Psoas muscle (tissue), 7 donors: ENCODE measurements at regions not wholly inside any gene's neighbourhood (a gene's known extent, or its start where the extent isn't known, plus 50 kb on each side); places are given as distances from the start of the nearest gene placed in this dataset.

ENCODE experiments used
- ATAC-seq, 4 donors: fragments of 200-7000 bp; cut with Tn5 transposase; one replicate each; pipeline ENCODE4 v1.9.1; 2020; ENCODE audit warnings: moderate library complexity in 3 of 4, mild to moderate bottlenecking in 2 of 4
- DNase-seq, 2 donors: peaks; one replicate each; pipeline ENCODE4 v3.0.0-alpha.2; 2020
- H3K27ac ChIP-seq: fragments of 200-600 bp; one replicate; pipeline ENCODE4 v1.8.0; 2022
- H3K27me3 ChIP-seq, 3 donors: fragments of 200-600 bp in 1 of 3; one replicate each; pipeline versions ENCODE4 v1.6.1 to v1.8.0; 2013 to 2022; ENCODE audit warnings: low read length in 2 of 3, mild to moderate bottlenecking in 2 of 3, moderate library complexity in 1 of 3; ENCODE audit not compliant: insufficient read depth in 3 of 3
- H3K36me3 ChIP-seq, 2 donors: fragments of 200-600 bp in 1 of 2; one replicate each; pipeline versions ENCODE4 v1.6.1 to v1.8.0; 2013 to 2022; ENCODE audit warnings: low read depth in 1 of 2, mild to moderate bottlenecking in 1 of 2, moderate library complexity in 1 of 2; ENCODE audit not compliant: insufficient read depth in 1 of 2
- H3K4me1 ChIP-seq: fragments of 200-600 bp; one replicate; pipeline ENCODE4 v1.8.0; 2022
- H3K4me3 ChIP-seq: fragments of 200-600 bp; one replicate; pipeline ENCODE4 v1.8.0; 2022; ENCODE audit warnings: mild to moderate bottlenecking
- H3K9me3 ChIP-seq: fragments of 200-600 bp; one replicate; pipeline ENCODE4 v1.8.0; 2022
- WGBS, 3 donors: extraction: QIAGEN DNeasy Blood & Tissue Kit; methylation state at CpG; one replicate each; pipeline versions ENCODE4 v1.1.6 to v1.1.7; 2013; 5-methylcytosine and 5-hydroxymethylcytosine counted together
- intact Hi-C, 2 donors: fragments of 100-400 bp; cut with DNase I; formaldehyde crosslinking; loops; one replicate each; pipeline versions ENCODE4 v1.11.0 to v1.14.2; 2022
- TF ChIP-seq, protein P1 (sequence below): fragments of 200-600 bp; IDR thresholded peaks from one replicate; pipeline ENCODE4 v1.8.0; 2022; ENCODE audit warnings: antibody characterized with exemption
- donor health status: healthy with polysubstance abuse.
- donor health status: DM: no; HTN: no; CAD: no; lungs with moderate emphysema.
- donor health status: Bipolar disorder and iron deficiency.
- donor health status: healthy.
- donor health status: DM: yes; HTN: yes; CAD: no.
- donor health status: DM: no; HTN: no; CAD: no.
- donor health status: DM: yes; HTN: yes; CAD: no.

GRCh38 chrX:136954930-136955329, 74.4 kb upstream of the RBMX start:
- Histone ChIP-seq H3K36me3 (no peaks in the 10 kb centered on the region), H3K27ac (no peak overlapping the region), H3K4me3 (no peak overlapping the region), H3K9me3 (no peaks in the 10 kb centered on the region), H3K27me3 (no peaks in the 10 kb centered on the region), H3K4me1 (no peaks in the 10 kb centered on the region)
- TF ChIP-seq, protein P1, sequence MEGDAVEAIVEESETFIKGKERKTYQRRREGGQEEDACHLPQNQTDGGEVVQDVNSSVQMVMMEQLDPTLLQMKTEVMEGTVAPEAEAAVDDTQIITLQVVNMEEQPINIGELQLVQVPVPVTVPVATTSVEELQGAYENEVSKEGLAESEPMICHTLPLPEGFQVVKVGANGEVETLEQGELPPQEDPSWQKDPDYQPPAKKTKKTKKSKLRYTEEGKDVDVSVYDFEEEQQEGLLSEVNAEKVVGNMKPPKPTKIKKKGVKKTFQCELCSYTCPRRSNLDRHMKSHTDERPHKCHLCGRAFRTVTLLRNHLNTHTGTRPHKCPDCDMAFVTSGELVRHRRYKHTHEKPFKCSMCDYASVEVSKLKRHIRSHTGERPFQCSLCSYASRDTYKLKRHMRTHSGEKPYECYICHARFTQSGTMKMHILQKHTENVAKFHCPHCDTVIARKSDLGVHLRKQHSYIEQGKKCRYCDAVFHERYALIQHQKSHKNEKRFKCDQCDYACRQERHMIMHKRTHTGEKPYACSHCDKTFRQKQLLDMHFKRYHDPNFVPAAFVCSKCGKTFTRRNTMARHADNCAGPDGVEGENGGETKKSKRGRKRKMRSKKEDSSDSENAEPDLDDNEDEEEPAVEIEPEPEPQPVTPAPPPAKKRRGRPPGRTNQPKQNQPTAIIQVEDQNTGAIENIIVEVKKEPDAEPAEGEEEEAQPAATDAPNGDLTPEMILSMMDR: peak; percentile 40
- 1 to 6% (median 2%) methylated on average over 4 of the region's 4 CpGs for WGBS, 3 donors
- DNase-seq: no peak
- ATAC-seq: no peak
- intact Hi-C loops: loop anchor here in 1 of 2 donors (5.0 kb wide), 1 partner anchor 237 kb away; no protein-coding TSS in a partner anchor

DNA sequence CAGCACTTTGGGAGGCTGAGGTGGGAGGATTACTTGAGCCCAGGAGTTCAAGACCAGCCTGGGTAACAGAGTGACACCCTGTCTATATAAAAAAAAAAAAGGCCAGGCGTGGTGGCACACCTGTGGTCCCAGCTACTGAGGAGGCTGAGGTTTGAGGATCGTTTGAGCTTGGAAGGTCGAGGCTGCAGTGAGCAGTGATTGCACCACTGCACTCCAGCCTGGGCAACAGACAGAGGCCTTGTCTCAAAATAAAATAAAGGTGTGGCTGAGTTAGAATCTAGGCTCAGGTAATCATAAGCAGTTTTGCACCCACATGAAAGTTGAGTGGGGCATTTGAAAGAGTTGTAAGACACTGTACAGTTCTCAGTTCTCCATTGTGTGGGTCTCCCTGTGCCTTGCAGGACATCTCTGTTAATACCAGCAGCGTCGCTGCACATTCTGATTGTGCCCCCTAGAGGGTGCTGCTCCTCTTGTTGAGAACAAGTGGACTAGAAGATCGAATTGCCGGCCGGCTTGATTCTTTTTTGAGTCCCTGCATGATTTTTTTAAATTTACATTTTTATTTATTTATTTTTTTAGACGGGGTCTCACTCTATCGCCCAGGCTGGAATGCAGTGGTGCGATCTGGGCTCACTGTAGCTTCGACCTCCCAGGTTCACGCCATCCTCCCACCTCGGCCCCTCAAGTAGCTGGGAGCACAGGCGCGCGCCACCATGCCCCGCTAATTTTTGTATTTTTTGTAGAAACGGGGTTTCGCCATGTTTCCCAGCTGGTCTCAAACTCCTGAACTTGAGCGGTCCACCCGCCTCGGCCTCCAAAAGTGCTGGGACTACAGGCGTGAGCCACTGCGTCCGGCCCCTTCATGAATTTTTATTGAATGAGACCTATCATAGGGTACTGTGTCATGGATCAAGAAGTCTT, 73.6 kb upstream of the RBMX start:
- no peak overlapping the region for H3K27ac ChIP-seq
- 60 to 66% (median 63%) methylated on average over 24 to 26 of the region's 26 CpGs for WGBS, 3 donors
- H3K27me3 ChIP-seq: no peaks in the 10 kb centered on the region
- TF ChIP-seq, protein P1: peak; percentile 43
- no peaks in the 10 kb centered on the region for H3K36me3 ChIP-seq
- no peaks in the 10 kb centered on the region for H3K4me1 ChIP-seq
- peak; percentile 31 to 59 for DNase-seq
- intact Hi-C loops: no loop called here
- H3K9me3 ChIP-seq: no peaks in the 10 kb centered on the region
- ATAC-seq: peak in 2 of 4 donors; percentile 45 to 56
- no peak overlapping the region for H3K4me3 ChIP-seq

- Histone ChIP-seq H3K9me3 (no peaks in the 10 kb centered on the region), H3K4me1 (no peaks in the 10 kb centered on the region), H3K36me3 (no peaks in the 10 kb centered on the region), H3K27ac (no peak overlapping the region), H3K27me3 (no peaks in the 10 kb centered on the region), H3K4me3 (no peak overlapping the region)
- no peak for ATAC-seq
- WGBS, 3 donors: 56 to 81% (median 72%) methylated on average over 4 of the region's 4 CpGs
- intact Hi-C loops: no loop called here
- TF ChIP-seq, protein P1: no peak
- DNase-seq: no peak
Measured at GRCh38 chrX:136950211-136950610, 69.7 kb upstream of the RBMX start.

DNA sequence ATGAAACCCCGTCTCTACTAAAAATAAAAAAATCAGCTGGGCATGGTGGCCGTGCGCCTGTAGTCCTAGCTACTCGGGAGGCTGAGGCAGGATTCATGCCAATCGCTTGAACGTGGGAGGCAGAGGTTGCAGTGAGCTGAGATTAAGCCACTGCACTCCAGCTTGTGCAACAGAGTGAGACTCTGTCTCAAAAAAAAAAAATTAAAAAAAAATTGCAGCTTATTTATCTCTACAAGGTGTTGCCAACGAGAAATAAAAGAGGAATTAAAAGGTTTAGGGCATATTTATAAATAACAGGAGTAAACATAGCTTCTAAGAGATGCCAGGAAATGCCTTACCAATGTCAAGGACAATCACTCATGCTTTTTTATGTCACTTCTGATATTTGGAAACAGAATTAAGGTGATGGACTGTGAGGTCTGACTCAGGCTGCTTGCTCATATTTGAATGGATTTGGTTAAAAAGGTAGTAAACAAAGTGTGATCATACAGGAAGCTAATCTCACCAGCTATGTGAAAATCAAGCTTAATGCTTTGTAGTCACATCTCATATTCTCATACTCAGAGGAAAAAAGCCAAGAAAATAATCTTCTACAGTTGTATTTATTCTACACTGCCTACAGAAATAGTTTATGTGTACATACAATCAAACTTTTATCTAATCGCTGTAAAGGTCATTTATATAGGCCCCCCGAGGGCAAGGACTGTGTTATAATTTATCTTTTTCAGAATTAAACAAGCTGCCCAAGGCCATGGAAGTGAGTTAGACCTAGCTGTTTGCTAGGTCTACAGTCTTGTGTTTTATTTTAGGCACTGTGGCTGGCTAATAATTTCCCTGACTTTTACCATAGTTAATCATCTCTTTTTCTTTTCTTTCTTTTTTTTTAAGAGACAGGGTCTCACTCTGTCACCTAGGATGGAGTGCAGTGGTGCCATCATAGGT, 61.1 kb upstream of the RBMX start:
- Histone ChIP-seq H3K4me3 (no peak overlapping the region), H3K27me3 (no peaks in the 10 kb centered on the region), H3K36me3 (no peaks in the 10 kb centered on the region), H3K27ac (no peak overlapping the region), H3K9me3 (no peaks in the 10 kb centered on the region), H3K4me1 (no peaks in the 10 kb centered on the region)
- intact Hi-C loops: no loop called here
- 66 to 86% (median 85%) methylated on average over 9 of the region's 9 CpGs for WGBS, 3 donors
- ATAC-seq (no peak), DNase-seq (no peak)
- TF ChIP-seq, protein P1: no peak
